Left cardiac atrium (tissue), 4 donors: ENCODE measurements at regions not wholly inside any gene's neighbourhood (a gene's known extent, or its start where the extent isn't known, plus 50 kb on each side); places are given as distances from the start of the nearest gene placed in this dataset.

ENCODE experiments used
- ATAC-seq, 2 donors: fragments of 200-7000 bp; cut with Tn5 transposase; one replicate each; pipeline ENCODE4 v1.9.1; 2020; ENCODE audit warnings: mild to moderate bottlenecking in 2 of 2, moderate library complexity in 2 of 2
- DNase-seq: peaks from one replicate; pipeline ENCODE4 v3.0.0-alpha.2; 2020
- intact Hi-C, 2 donors: fragments of 100-400 bp; cut with DNase I; formaldehyde crosslinking; loops; one replicate each; pipeline versions ENCODE4 v1.14.1 to v1.15.1; 2022 to 2023
- donor health status: DM: no; HTN: yes; CAD: no.
- donor health status: DM: no; HTN: yes; CAD: no; lungs with severe emphysema.
- donor health status: DM: yes; HTN: yes; CAD: no.
- donor health status: Dilated cardiomyopathy.

GRCh38 chr6:91852252-91852651 is 1265.4 kb upstream of the MAP3K7 start:
- intact Hi-C loops = no loop called here
- no peak for DNase-seq
- no peak for ATAC-seq

- no peak for DNase-seq
- intact Hi-C loops = no loop called here
- ATAC-seq = no peak
These were observed 1247.9 kb upstream of the MAP3K7 start for GRCh38 chr6:91834813-91835212.

GRCh38 chr6:91827151-91827550 is 1240.3 kb upstream of the MAP3K7 start:
- intact Hi-C loops = no loop called here
- no peak for ATAC-seq

GRCh38 chr6:91826128-91826527 is 1239.3 kb upstream of the MAP3K7 start:
- DNase-seq = no peak
- no peak for ATAC-seq
- intact Hi-C loops = no loop called here

More at GRCh38 chr6:91827151-91827550, 1240.3 kb upstream of the MAP3K7 start:
- DNase-seq = no peak

- intact Hi-C loops = no loop called here
- no peak for ATAC-seq
- no peak for DNase-seq
These were observed 1237.5 kb upstream of the MAP3K7 start for GRCh38 chr6:91824331-91824730.

- DNase-seq = no peak
- ATAC-seq = no peak
- intact Hi-C loops = no loop called here
These were observed 1235.7 kb upstream of the MAP3K7 start for GRCh38 chr6:91822581-91822980.

GRCh38 chr6:91816335-91816734 is 1229.5 kb upstream of the MAP3K7 start:
- intact Hi-C loops = no loop called here
- peak; percentile 12 for DNase-seq
- no peak for ATAC-seq

GRCh38 chr6:91813641-91814040 is 1226.8 kb upstream of the MAP3K7 start:
- intact Hi-C loops = no loop called here
- no peak for DNase-seq
- ATAC-seq = no peak

GRCh38 chr6:91812596-91813274 is 1225.9 kb upstream of the MAP3K7 start:
- intact Hi-C loops = no loop called here
- ATAC-seq = no peak
- DNase-seq = no peak

- intact Hi-C loops = no loop called here
- ATAC-seq = no peak
- DNase-seq = no peak
These were observed 1218.1 kb upstream of the MAP3K7 start for GRCh38 chr6:91804981-91805380.

- intact Hi-C loops = no loop called here
- DNase-seq (no peak), ATAC-seq (no peak)
These were observed 1215.6 kb upstream of the MAP3K7 start for GRCh38 chr6:91802431-91802830.

- DNase-seq (no peak), ATAC-seq (no peak)
- intact Hi-C loops = no loop called here
These were observed 1209.7 kb upstream of the MAP3K7 start for GRCh38 chr6:91796603-91797002.

- no peak for ATAC-seq
These were observed 1201.6 kb upstream of the MAP3K7 start for GRCh38 chr6:91788501-91788900.

GRCh38 chr6:91786474-91787184 is 1199.8 kb upstream of the MAP3K7 start:
- intact Hi-C loops = no loop called here
- no peak for DNase-seq
- ATAC-seq = no peak

More at GRCh38 chr6:91788501-91788900, 1201.6 kb upstream of the MAP3K7 start:
- intact Hi-C loops = no loop called here
- DNase-seq = no peak

GRCh38 chr6:91782802-91783201 is 1195.9 kb upstream of the MAP3K7 start:
- ATAC-seq (peak in 1 of 2 donors; percentile 33), DNase-seq (no peak)
- intact Hi-C loops = no loop called here

- no peak for DNase-seq
- no peak for ATAC-seq
- intact Hi-C loops = no loop called here
These were observed 1195.1 kb upstream of the MAP3K7 start for GRCh38 chr6:91781946-91782345.

GRCh38 chr6:91780270-91780669 is 1193.4 kb upstream of the MAP3K7 start:
- intact Hi-C loops = no loop called here
- DNase-seq (no peak), ATAC-seq (no peak)

GRCh38 chr6:91761621-91762020 is 1174.7 kb upstream of the MAP3K7 start:
- intact Hi-C loops = no loop called here
- DNase-seq = no peak
- ATAC-seq = no peak

GRCh38 chr6:91754691-91755090 is 1167.8 kb upstream of the MAP3K7 start:
- DNase-seq (no peak), ATAC-seq (no peak)
- intact Hi-C loops = no loop called here

- no peak for DNase-seq
- intact Hi-C loops = no loop called here
- no peak for ATAC-seq
These were observed 1164.7 kb upstream of the MAP3K7 start for GRCh38 chr6:91751526-91751925.

- no peak for ATAC-seq
- no peak for DNase-seq
- intact Hi-C loops = no loop called here
These were observed 1157.7 kb upstream of the MAP3K7 start for GRCh38 chr6:91744566-91744965.
